ENCODE measurements at regions not wholly inside any gene's neighbourhood (a gene's known extent, or its start where the extent isn't known, plus 50 kb on each side); places are given as distances from the start of the nearest gene placed in this dataset.

DNA sequence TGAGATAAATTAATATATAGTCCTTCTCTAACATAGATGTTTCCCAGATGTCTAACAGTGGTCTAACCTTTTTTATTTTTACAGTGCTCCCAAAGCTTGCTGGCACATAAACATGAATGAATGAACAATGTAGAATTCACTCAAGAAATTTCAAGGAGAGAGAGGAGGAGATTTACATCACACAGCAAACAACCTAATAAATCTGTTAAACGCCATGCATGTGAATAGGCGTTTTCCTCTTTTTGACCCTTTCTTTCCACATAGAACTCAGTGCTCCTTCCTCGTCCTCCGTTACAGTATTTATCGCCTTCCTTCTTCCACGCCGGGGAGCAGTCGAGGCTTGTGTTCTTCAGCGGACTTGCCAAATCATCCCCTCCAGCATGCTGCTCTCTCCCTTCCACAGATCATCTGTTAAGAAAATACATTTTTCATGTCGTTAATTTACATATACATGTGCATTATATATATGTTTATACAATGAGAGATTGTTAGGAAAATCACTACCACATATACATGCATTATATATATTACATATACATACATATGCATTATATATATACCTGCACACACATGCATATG, 93.0 kb downstream of the SLC35B3 start:
- H3K27me3 ChIP-seq: no peaks in the 10 kb centered on the region
- DNase-seq: no peak
- no peaks in the 10 kb centered on the region for H3K9me3 ChIP-seq
- no peak overlapping the region for H3K27ac ChIP-seq
- no peak overlapping the region for H3K4me3 ChIP-seq
- no peaks in the 10 kb centered on the region for H3K36me3 ChIP-seq
- intact Hi-C loops (cut with DNase I): no loop called here
- 80 to 84% methylated on average over 10 of the region's 10 CpGs for WGBS, 2 donors
- TF ChIP-seq EP300 (IDR thresholded peaks at IDR 0.05) (no peak), POLR2A (IDR thresholded peaks at IDR 0.05) (no peak), POLR2AphosphoS5 (IDR thresholded peaks at IDR 0.05) (no peak)
- TF ChIP-seq, protein P1, sequence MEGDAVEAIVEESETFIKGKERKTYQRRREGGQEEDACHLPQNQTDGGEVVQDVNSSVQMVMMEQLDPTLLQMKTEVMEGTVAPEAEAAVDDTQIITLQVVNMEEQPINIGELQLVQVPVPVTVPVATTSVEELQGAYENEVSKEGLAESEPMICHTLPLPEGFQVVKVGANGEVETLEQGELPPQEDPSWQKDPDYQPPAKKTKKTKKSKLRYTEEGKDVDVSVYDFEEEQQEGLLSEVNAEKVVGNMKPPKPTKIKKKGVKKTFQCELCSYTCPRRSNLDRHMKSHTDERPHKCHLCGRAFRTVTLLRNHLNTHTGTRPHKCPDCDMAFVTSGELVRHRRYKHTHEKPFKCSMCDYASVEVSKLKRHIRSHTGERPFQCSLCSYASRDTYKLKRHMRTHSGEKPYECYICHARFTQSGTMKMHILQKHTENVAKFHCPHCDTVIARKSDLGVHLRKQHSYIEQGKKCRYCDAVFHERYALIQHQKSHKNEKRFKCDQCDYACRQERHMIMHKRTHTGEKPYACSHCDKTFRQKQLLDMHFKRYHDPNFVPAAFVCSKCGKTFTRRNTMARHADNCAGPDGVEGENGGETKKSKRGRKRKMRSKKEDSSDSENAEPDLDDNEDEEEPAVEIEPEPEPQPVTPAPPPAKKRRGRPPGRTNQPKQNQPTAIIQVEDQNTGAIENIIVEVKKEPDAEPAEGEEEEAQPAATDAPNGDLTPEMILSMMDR (IDR thresholded peaks at IDR 0.05): no peak
- H3K4me1 ChIP-seq: no peaks in the 10 kb centered on the region

DNA sequence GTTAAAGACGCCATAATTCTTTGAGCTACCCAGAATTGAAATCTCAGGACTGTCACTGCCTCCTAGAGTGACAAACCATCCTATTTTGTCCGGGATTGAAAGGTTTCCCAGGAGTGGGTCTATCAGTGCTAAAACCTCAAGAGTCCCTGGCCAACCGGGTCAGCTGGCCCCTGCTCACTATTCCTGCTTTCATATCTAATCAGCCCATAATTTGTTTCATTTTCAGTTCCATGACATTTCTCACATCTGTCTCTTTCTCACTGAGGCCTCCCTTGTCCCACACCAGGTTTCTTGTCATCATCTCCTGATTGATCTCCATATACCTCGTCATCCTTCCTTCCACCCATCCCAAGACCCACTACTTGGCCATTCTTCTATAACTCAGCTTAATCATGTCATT, 98.2 kb downstream of the SLC35B3 start:
- H3K27ac ChIP-seq: no peak overlapping the region
- 58 to 65% methylated on average over 4 of the region's 4 CpGs for WGBS, 2 donors

DNA sequence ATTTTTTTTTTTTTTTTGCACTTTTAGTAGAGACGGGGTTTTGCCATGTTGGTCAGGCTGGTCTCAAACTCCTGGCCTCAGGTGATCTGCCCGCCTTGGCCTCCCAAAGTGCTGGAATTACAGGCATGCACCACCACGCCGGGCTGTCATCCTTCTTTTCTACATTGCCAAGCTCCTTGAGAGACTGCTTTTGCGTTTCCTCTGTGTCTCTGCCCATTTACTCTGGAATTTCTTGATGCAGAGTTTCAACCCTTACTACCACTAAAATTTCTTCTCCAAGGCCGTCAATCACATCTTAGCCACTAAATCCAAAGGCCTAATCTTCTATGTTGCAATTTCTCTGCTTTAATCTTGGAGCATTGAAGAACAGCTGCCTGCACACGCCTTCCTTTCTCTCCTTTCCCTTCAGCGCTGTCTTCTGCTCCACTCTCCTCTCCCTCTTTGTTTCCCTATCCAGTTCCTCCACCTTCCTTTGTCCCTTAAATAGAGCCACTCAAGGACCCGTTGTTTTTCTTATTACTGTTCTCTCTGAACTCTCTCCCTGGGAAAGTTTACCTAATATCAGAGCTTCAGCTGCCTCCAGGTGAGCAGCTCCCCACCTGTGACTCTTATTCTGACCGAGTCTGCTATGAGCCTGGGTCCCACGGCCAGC, 98.8 kb downstream of the SLC35B3 start:
- WGBS, 2 donors: 82 to 87% methylated on average over 11 of the region's 11 CpGs
- Histone ChIP-seq H3K27ac (no peak overlapping the region), H3K36me3 (no peaks in the 10 kb centered on the region), H3K4me1 (no peaks in the 10 kb centered on the region), H3K4me3 (no peak overlapping the region), H3K27me3 (no peaks in the 10 kb centered on the region), H3K9me3 (no peaks in the 10 kb centered on the region)
- no peak for DNase-seq
- no peak for TF ChIP-seq EP300 (IDR thresholded peaks at IDR 0.05)
- intact Hi-C loops (cut with DNase I): no loop called here

More for the DNA sequence above, 98.2 kb downstream of the SLC35B3 start:
- H3K4me3 ChIP-seq: no peak overlapping the region
- H3K36me3 ChIP-seq: no peaks in the 10 kb centered on the region
- H3K9me3 ChIP-seq: no peaks in the 10 kb centered on the region
- intact Hi-C loops (cut with DNase I): no loop called here
- TF ChIP-seq EP300 (IDR thresholded peaks at IDR 0.05) (no peak), POLR2A (IDR thresholded peaks at IDR 0.05) (no peak), POLR2AphosphoS5 (IDR thresholded peaks at IDR 0.05) (no peak)
- TF ChIP-seq, protein P1 (IDR thresholded peaks at IDR 0.05): no peak
- no peak for DNase-seq
- no peaks in the 10 kb centered on the region for H3K4me1 ChIP-seq
- no peaks in the 10 kb centered on the region for H3K27me3 ChIP-seq

DNA sequence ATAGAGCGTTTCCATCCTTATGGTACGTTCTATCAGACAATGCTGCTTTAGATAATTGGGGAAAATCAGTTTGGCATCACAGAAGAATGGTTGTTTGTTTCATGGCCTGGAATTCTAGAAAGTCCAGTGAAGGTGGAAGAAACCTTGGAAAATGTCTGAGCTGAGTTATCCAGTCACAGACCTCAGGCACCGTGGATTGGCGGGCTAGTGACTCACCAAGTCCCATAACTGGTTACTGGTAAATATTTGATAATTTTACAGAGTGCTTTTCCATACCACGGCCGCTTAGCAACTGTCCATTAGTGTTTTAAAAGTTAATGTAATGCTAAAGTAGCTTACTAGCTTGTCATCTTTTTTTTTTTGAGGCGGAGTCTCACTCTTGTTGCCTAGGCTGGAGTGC, 99.4 kb downstream of the SLC35B3 start:
- no peak overlapping the region for H3K4me3 ChIP-seq
- no peaks in the 10 kb centered on the region for H3K9me3 ChIP-seq
- WGBS, 2 donors: 92 to 93% methylated on average over 7 of the region's 7 CpGs
- intact Hi-C loops (cut with DNase I): no loop called here
- no peaks in the 10 kb centered on the region for H3K36me3 ChIP-seq
- H3K27me3 ChIP-seq: no peaks in the 10 kb centered on the region
- DNase-seq: no peak
- H3K4me1 ChIP-seq: no peaks in the 10 kb centered on the region
- no peak for TF ChIP-seq POLR2A (IDR thresholded peaks at IDR 0.05)
- TF ChIP-seq, protein P1 (IDR thresholded peaks at IDR 0.05): no peak
- no peak for TF ChIP-seq POLR2AphosphoS5 (IDR thresholded peaks at IDR 0.05)
- no peak overlapping the region for H3K27ac ChIP-seq

DNA sequence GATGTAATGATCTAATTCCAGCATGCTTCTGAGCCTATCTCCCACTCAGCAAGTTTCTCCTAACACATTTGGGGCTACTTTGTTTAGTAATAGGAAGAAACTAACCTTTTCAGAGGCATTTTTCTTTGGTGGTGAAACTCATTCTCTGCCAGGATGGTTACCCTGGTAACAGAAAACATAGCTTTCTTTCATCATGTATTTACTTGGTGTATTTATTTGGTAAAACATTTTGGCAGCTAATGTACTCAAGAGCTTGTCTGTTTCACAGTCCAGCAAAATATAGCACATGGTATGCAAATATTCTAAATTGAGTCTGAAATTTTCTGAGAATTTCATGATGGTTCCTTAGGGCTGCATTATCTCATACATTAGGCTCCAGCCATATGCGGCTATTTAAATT, 100.0 kb downstream of the SLC35B3 start:
- Histone ChIP-seq H3K27ac (no peak overlapping the region), H3K36me3 (no peaks in the 10 kb centered on the region), H3K27me3 (no peaks in the 10 kb centered on the region), H3K4me1 (no peaks in the 10 kb centered on the region), H3K4me3 (no peak overlapping the region), H3K9me3 (no peaks in the 10 kb centered on the region)
- intact Hi-C loops (cut with DNase I): no loop called here
- TF ChIP-seq POLR2AphosphoS5 (IDR thresholded peaks at IDR 0.05) (no peak), EP300 (IDR thresholded peaks at IDR 0.05) (no peak), POLR2A (IDR thresholded peaks at IDR 0.05) (no peak)
- TF ChIP-seq, protein P1 (IDR thresholded peaks at IDR 0.05): no peak
- no peak for DNase-seq
- 95 to 100% methylated on average over 1 of the region's 1 CpG for WGBS, 2 donors
